Loucy (cell line): ENCODE measurements at regions not wholly inside any gene's neighbourhood (a gene's known extent, or its start where the extent isn't known, plus 50 kb on each side); places are given as distances from the start of the nearest gene placed in this dataset.

ENCODE experiments used
- EZH2phosphoT487 ChIP-seq: fragments of 200-600 bp; IDR thresholded peaks from 2 replicates; pipeline ENCODE4 v1.6.1; 2018; ENCODE audit warnings: antibody characterized with exemption, mild to moderate bottlenecking, moderate library complexity, borderline replicate concordance
- TF ChIP-seq, protein P1 (sequence below): fragments of 200-600 bp; sonication (generic); conservative IDR thresholded peaks from 2 replicates; pipeline ENCODE4 v1.5.1; 2014; ENCODE audit warnings: mild to moderate bottlenecking, antibody characterized with exemption, low read length

DNA sequence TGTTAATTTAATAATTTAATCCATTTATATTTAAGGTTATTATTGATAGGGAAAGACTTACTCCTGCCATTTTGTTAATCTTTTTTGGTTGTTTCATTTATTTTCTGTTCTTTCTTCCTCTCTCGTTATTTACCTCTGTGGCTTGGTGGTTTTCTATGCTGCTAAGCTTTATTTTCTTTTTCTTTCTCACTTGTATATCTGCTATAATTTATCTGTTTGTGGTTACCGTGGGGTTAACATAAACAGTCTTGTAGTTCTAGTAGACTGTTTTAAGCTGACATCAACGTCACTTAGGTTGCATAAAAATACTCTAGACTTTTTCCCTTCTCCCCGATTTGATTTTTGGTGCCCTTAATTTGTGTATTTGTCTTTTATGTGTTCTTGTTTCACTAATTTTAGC is 381.3 kb upstream of the SPTLC3 start:
- TF ChIP-seq, protein P1, sequence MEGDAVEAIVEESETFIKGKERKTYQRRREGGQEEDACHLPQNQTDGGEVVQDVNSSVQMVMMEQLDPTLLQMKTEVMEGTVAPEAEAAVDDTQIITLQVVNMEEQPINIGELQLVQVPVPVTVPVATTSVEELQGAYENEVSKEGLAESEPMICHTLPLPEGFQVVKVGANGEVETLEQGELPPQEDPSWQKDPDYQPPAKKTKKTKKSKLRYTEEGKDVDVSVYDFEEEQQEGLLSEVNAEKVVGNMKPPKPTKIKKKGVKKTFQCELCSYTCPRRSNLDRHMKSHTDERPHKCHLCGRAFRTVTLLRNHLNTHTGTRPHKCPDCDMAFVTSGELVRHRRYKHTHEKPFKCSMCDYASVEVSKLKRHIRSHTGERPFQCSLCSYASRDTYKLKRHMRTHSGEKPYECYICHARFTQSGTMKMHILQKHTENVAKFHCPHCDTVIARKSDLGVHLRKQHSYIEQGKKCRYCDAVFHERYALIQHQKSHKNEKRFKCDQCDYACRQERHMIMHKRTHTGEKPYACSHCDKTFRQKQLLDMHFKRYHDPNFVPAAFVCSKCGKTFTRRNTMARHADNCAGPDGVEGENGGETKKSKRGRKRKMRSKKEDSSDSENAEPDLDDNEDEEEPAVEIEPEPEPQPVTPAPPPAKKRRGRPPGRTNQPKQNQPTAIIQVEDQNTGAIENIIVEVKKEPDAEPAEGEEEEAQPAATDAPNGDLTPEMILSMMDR, result no peak
- no peak for TF ChIP-seq EZH2phosphoT487
